GM21786 (cell line): ENCODE measurements at regions not wholly inside any gene's neighbourhood (a gene's known extent, or its start where the extent isn't known, plus 50 kb on each side); places are given as distances from the start of the nearest gene placed in this dataset.

Source experiments
- ATAC-seq: cut with Tn5 transposase; IDR thresholded peaks from one replicate; pipeline ENCODE4 v1.9.1; 2021; ENCODE audit not compliant: unreplicated experiment

- ATAC-seq: no peak
Observed at GRCh38 chr6:44062771-44063560, 64.3 kb downstream of the MRPL14 start.

GRCh38 chr6:44062105-44062770, 65.0 kb downstream of the MRPL14 start:
- ATAC-seq: no peak

DNA sequence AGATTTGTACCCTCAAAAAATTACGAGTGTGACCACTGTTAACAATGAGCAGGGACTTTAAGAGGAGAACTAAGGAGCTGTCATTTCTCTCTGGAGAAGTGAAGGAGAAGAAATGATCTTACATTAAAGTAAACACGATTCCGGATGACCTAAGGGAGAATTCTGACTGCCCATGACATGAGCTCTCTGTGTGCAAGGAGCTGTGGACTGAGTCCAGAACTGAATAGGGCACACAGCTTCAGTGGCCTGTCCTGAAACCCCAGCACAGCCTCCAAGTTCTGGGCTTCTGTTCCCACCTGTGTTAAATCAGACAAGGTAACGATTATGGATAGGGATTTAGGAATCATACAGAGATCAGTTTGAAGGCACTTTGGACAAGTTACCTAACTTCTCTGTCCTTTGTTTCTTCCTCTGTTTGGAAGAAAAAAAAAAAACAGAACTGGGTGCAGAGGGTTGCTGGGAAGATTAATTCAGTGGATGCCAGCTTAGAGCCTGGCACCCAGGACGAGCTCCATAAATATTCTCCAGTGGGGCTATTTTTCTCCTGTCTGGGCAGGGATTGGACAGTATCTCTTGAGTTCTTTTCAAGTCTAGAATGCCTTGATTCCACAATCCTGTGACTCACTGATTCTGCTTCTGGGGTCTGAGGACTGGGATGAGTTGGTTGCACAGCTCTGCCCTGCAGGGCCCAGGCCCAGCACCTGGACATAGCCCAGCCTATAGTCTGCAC, 65.7 kb downstream of the MRPL14 start:
- ATAC-seq: no peak

DNA sequence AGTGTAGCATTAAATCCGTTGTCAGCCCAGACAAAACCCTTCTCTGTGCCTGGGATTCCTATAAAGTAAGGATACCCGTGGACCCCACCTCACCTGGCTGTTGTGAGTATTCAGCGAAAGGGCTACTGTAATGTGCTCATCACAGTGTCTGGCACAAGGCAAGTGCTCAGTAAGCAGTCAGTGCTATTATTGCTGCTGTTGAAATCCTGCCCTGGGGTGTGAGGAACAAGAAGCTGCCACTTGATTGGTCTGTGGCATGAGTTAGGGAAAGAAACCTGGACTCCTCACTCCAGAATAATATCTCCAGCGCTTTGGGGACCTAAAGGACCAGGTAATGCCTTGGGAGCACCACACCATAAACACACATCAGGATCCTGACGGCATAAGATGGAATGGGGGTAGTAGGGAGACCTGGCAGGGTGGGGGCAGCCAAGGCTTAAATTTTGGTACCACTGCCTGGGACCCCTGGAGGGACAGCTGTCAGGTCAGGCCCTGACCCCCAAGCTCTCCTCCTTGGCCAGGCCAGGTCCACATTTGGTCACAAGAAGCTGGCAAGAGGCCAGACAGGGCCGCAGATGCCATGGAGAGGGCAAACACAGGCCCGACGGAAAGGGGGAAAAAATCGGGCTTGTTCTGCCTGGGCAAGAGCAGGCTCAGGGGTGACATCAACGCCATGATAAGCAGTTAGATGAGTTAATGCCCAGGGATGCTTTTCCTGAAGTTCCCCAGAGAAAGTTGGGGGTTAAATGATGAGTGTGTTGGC, 66.5 kb downstream of the MRPL14 start:
- no peak for ATAC-seq

GRCh38 chr6:44059359-44060346, 67.6 kb downstream of the MRPL14 start:
- ATAC-seq: no peak

- ATAC-seq: peak; percentile 77
Observed at GRCh38 chr6:44058617-44059358, 68.5 kb downstream of the MRPL14 start.

DNA sequence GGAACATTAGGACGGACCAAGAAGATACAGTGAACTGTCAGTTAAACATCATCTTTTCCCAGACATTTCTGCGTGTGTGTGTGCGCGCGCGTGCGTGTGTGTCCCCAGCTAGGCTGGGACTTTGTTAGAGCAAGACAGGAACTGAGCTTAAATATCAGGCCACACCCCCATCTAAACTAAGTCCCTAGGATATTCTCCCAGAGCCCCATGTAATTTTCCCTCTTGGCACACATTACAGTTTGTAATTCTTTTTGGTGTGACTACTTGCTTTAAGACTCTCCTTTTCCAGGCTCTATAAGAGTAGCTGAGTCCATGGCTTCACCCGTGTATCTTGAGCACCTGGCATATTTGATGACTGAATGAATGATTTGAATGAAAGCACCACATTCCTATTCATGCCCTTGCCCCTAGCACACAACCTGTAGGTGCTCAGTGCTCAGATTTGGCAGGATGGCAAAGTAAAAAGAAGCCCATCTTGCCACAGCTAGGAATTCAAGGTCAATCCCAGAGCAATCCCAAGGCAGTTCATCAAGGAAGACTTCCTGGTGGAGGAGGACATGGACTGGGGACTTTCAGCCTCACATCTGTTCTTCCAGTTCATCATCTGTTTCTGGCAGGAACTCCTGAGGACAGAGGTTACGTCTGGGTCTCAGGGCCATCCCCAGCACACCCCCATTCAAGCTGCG, 69.2 kb downstream of the MRPL14 start:
- ATAC-seq: no peak

GRCh38 chr6:44057238-44057930, 69.9 kb downstream of the MRPL14 start:
- ATAC-seq: no peak

- ATAC-seq: no peak
Observed at GRCh38 chr6:44056392-44057237, 70.6 kb downstream of the MRPL14 start.

DNA sequence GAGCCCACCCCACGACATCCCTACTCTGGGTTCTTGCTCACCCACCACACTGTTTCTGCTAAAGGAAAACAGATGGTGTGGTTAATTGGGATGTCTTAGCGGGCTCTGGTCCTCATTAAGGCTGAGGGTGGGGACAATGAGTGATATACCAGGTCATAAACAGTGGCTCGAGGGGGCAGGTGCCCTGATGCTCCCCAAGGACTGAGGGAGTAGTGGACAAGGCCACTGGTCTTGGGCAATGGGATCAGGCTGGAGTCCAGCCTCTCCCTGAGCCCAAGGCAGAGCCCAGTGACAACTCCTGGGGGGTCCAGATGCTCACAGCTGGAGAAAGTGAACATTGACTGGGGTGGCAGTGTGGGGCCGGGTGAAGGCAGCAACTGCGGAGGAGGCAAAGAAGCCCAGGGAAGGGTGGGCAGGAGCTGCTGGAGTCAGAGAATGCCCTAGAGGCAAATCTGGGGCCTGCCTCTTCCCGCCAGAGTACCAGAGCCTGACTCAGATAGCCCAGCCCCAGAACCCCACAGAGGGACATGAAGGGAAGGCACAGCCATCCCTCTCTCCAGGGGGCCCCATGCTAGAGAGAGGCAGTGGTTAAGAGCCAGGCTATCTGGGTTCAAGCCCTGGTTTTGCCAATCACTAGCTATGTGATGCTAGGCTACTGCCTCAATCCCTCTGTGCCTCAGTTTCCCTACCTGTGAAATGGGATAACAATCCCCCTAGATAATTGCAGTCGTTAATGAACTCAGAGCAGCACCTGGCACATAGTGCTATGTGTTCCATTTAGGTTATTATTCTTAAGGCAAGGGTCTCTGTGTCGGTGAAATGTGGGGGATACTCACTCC, 72.3 kb downstream of the MRPL14 start:
- ATAC-seq: no peak

DNA sequence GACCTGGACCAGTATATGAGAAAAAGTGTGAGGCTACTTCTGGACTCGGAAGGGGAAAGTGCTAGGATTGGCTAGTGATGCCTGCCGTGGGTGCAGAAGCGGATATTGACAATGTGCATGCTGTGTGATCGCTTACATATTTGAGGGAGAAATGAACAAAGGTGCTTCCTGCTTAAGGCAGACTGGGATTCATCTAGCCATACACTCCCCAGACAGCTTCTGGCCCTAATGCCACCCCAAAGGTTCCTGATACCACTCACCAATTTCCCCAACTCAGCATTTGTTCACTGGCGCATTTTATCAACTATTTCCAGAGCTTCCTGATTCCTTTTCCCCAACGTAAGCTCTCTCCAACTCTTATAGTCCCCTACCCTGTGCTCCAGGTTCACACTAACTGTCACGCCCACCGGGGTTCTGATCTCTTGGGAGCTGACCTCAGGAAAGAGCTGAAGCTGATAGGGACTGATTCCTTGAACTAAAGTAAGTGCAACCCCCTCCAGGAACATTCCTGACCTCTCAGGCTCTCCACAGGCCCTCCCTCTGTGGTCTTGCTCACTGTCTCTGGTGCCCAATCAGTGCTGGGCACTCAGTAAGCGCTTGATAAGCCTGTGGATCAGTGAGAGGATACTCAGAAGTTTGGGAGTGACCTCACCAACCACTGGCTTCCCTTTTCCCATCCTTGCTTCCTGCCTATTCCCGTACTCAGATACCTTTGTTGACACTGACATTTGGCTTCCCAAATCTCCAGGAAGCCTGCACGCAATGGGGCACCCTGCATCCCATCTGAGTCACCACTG, 73.3 kb downstream of the MRPL14 start:
- ATAC-seq: no peak

DNA sequence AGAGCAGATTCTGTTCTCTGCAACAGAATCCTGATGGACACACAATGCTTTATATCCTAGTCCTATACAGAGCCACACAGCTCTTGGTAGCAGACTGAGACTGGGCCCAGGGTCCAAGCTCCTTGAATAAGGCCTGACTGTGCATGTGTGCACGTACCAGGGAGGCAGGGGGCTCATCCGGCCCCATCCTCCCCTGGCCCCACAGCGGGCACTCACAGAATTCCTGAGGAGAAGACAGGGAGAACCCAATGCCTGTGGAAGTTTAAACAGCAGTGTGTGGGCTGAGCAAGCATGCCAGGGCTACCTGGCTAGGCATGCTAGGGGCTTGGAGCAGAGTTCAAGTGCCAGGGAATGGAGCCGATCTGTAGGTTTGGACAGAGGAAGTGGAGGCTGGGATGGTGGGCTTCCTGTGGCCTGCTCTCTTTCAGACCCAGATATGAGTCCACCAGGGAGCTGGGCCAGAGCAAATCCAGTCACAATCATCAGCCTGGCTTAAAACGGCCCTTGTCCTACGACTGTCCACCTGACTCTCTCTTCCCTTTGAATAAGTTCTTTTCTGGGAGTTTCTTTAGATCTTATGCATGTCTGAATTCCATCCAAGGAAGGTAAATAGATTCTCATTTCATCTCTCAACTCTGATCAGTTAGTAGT, 74.0 kb downstream of the MRPL14 start:
- no peak for ATAC-seq

DNA sequence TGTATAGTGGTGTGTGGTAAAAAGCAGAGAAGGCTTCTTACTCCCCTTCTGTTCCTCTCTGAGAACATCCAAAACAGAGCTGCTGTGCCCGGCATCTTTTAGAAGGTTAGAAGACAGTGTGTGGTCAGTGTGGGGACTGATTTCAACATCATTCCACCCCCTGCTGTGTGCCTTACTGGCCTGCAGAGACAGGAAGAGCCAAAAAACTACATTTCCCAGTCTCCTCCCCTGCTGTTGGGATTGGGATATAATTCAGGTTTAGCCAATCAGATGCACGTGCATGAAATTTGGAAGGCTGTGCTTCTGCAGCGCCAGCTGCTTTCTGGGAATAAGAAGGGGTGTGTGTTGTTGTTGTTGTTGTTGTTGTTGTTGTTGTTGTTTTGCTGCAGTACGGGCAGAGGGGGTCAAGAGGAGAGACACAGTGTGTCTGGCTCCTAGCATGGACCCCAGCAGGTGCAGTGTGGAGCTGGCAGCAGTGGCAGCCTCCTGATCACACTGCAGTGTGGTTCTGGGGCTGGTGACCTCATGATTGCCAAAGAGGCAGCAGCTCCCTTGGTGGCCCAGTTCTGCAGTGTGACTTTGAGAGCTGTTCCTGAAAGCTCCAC, 74.7 kb downstream of the MRPL14 start:
- no peak for ATAC-seq

DNA sequence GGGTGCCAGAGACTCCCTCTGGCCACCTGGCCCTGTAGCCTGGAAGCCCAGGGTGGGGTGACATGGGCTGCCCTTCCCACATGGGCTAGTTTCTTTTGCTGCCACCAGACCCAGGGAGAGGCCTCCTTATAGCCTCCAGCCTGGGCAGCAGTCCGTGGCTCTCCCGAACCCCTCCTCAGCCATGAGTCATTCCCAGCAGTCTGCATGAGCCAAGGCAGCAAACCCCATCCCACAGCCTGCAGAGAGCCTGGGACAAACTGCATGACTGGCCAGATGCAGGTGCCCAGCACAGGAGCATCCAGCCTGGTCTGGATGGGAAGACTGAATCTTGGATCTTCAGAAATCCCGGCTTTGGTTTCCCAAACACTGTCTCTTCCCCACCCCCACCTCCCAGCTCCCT, 75.7 kb downstream of the MRPL14 start:
- ATAC-seq: no peak
